Left colon (tissue), 2 donors: ENCODE measurements at regions not wholly inside any gene's neighbourhood (a gene's known extent, or its start where the extent isn't known, plus 50 kb on each side); places are given as distances from the start of the nearest gene placed in this dataset.
"Not testable (repeated sequence)": the region's sequence is repeated elsewhere in the genome, so short reads cannot be mapped to it uniquely, and the experiment has no call there.

Experiments
- ATAC-seq: fragments of 200-7000 bp; cut with Tn5 transposase; one replicate; pipeline ENCODE4 v1.9.1; 2020; ENCODE audit warnings: mild to moderate bottlenecking, moderate library complexity
- DNase-seq, 2 donors: peaks; one replicate each; pipeline ENCODE4 v3.0.0-alpha.2; 2020
- intact Hi-C, 2 donors: fragments of 100-400 bp; cut with DNase I in 1 of 2; cut with micrococcal nuclease in 1 of 2; formaldehyde crosslinking; loops; one replicate each; pipeline versions ENCODE4 v1.11.2 to v1.14.0; 2022; cut with DNase I, micrococcal nuclease
- donor health status: DM: no; HTN: no; CAD: no.
- donor health status: DM: yes; HTN: yes; CAD: no.

DNA sequence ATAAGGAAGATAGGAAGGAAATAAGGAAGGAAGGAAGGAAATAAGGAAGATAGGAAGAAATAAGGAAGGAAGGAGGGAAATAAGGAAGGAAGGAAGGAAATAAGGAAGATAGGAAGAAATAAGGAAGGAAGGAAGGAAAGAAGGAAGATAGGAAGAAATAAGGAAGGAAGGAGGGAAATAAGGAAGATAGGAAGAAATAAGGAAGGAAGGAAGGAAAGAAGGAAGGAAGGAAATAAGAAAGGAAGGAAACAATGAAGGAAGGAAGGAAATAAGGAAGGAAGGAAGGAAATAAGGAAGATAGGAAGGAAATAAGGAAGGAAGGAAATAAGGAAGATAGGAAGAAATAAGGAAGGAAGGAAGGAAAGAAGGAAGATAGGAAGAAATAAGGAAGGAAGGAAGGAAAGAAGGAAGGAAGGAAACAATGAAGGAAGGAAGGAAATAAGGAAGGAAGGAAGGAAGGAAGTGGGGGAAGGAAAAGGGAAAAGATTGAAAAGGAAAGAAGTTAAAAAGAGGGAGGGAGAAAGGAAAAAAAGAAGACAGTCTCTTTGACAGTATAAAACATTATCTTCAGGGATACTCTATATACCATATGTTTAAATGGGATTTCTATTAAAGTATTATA is 227.1 kb downstream of the SP3 start:
- ATAC-seq, DNase-seq, intact Hi-C loops: not testable (repeated sequence)

DNA sequence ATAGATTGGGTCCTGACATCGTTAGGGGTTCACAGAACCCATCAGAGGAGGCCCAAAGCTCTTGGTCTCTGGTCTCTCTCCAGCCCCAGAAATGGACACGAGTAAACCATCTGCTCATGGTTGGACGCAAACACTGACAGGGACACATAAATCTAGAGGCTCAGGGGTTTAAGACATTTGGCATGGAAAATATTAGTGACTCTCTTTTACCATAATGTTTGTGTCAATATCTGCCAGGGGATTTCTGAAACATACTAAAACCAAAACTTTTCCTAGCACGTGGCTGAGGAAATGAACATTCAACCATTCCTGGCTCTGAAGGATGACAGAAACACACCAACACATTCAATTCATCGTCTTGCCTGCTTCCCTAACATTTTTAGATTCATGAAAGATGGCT is 226.2 kb downstream of the SP3 start:
- ATAC-seq (no peak), DNase-seq (no peak)
- intact Hi-C loops: no loop called here

DNA sequence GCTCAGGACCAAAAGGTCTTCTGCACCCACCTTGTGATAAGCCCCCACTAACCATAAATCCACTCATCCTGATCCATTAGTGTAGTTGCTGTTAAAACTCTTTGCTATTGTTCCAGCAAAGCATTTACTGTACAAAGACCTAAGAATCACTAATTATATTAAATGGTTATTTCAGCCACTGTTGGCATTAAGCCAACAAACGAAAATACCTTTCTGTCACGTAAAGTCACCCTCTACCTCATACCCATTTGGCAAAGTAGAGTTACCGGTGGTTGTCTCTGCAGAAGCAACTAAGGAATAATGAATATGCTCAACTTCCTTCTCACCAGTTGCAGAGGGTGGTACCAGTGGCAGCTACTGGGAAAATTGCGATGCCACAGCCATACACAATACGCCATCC is 224.5 kb downstream of the SP3 start:
- DNase-seq (no peak), ATAC-seq (no peak)
- intact Hi-C loops: no loop called here

DNA sequence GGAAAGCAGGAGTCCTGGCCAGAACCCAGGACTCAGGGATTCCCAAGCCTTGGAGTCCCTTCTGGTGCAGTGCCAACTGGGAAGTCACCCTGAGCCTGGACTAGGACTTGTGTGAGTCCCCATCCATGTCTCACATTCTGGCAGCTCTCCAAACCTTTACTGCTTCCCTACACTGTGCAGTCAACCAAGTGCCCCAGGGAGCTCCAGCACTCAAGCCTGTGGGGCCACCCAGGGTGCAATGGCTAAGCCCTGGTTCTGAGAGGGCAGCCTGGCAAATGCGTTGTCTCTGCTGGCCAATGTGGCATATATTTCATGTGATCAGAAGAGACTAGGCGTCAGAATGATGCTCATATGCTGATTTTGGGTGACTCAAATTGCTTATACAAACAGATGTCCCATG is 223.4 kb downstream of the SP3 start:
- DNase-seq: no peak
- no peak for ATAC-seq
- intact Hi-C loops: no loop called here

DNA sequence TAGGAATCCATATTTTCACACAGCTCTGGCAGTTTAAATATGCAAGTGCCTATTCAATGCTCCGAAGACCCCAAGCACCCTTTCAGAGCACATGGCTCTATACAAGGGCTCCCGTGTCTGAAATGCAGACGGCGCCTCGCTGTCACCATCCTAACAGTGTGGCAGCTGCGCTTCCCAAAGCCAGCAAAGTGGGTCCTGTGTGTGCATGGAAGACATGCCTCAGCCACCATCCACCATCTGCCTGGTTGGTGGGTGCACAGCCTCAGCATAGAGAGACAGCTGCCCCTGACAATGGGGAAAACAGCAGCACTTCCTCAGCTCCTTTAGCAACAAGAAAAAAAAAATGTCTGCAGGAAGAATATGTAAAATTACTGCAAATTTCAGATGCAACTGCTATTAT is 218.1 kb downstream of the SP3 start:
- ATAC-seq (no peak), DNase-seq (no peak)
- intact Hi-C loops: no loop called here

DNA sequence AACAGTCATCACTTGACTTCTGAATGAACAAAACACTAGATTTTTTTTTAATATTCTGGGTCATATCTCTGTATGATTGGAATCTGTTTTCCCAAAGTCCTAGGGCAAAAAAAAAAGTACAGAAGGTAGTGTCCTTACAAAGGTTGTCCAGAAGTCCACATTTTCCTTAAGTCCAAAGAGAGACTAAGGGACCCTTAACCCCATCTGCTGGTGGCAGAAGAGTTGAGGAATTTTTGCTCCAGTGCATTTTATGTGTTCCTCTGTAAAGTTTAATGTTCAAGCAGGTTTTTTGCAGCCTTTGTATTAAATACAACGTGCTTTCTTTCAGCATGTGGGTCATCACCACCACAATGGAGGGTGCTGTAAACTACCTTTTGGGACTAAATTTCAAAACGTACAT is 215.9 kb downstream of the SP3 start:
- intact Hi-C loops: no loop called here
- ATAC-seq (no peak), DNase-seq (no peak)

DNA sequence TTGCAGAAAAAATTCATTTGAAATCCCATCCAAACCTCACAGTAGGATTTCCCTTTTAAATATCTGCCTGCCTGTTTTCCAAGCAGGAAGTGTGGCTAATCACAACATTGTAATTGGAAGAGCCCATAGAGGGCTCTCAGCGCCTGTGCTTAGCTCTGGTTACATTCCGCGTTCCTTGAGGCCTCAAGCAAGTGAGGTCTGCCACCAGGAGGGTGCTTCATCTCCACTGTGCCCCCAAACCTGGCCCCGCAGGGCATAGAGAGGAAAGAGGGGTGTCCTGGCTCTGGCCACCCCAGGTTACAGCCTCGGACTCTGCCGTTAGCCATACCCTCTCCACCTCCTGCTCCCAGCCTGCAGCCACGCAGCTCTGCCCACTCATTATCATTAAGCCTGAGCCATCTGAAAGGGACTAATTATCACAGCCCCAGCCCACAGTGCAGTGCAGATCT is 214.8 kb downstream of the SP3 start:
- DNase-seq: no peak
- ATAC-seq: no peak
- intact Hi-C loops: no loop called here

DNA sequence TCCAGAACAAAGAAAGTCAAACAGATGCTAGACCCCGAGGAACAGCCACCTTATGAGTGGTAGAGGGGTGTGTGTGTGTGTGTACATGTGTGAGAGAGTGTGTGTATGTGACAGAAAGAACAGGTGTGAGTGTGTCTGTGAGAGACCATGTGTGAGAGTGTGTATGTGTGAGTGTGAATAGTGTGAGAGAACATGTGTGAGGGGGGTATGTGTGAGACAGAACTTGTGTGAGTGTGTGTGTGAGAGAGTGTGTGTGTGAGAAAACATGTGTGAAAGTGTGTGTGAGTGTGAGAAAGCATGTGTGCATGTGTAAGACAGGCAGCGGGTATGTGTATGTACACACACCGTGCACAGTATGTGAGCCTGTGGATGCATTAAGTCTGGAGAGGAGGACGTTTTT is 214.3 kb downstream of the SP3 start:
- intact Hi-C loops: no loop called here
- ATAC-seq: no peak

DNA sequence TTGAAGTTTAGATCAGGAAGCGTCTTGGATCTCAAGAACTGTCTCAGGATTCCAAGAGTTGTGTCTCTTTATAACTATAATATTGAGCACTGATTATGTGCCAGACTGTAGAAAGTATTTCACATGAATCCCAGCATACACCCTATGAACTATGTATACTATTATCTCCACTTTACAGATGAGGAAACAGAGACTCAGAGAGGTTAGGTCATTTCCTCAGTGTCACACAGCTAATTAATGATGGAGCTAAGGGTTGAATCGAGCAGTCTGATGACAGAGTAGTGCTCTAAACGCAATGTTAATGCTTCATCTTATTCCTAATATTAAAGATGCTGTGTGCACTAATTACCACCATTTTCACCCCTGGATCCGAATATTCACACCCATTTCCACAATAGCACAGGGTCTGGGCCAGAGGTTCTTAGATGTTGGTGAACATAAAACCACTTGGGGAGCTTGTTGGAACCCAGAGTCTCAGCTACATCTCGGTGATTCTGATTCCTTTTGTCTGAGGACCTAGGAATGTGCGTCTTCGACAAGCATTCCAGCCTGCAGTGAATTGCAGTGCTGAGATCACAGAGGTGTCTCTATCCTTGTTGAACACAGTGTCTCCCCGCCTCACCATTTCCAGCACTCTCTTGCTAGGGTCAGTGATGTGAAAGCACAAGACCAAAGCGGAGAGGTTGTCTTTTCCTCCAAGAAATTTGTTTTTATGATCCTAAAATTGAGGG is 213.8 kb downstream of the SP3 start:
- ATAC-seq (no peak), DNase-seq (no peak)
- intact Hi-C loops: no loop called here

More for the DNA sequence above, 214.3 kb downstream of the SP3 start:
- no peak for DNase-seq

DNA sequence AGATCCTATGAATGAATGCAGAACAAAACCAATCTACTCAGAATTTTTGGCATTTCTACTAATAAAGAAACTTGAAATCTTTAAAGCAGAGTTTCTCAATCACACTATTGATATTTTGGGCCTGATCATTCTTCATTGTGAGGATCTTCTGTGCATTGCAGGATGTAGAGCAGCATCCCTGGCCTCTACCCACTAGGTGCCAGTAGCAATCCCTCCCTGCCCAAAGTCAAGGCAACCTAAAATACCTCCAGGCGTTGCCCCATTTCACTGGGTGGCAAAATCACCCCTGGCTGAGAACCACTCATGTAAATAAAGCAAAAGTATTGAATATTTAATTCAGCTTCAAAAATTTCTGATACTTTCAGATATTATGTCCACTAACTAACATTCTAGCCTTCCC is 213.0 kb downstream of the SP3 start:
- DNase-seq (no peak), ATAC-seq (no peak)
- intact Hi-C loops: no loop called here

DNA sequence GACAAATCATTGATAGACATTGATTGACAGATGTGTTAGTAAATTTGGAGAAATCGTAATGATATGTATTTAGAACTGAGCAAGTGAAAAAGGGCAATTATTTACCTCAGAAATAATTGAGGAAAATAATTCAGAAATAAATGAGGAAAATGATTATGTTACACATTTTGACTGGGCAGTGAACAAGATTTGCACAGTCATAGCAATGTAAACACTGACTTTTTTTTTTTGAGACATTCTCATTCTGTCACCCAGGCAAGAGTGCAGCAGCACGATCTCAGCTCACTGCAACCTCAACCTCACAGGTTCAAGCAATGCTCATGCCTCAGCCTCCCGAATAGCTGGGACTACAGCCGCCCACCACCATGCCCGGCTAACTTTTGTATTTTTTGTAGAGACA is 211.7 kb downstream of the SP3 start:
- intact Hi-C loops: no loop called here
- ATAC-seq (no peak), DNase-seq (no peak)

DNA sequence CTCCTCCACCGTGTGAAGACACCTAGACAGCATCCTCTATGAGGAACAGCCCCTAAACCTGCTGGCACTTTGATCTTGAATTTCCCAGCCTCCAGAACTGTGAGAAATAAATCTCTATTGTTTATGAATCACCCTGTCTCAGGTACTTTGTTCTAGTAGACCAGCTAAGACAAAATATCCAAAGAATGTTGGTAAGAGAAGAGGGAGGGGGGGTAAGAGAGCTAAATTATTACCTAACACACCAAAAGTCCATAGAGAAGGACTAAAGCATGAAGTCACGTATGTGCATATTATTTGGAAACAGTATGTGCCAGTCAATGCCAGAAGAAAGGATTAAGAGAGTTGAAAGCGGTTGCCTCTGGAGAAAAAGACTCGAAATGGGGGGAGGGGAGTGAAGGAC is 211.0 kb downstream of the SP3 start:
- ATAC-seq (no peak), DNase-seq (no peak)
- intact Hi-C loops: no loop called here

DNA sequence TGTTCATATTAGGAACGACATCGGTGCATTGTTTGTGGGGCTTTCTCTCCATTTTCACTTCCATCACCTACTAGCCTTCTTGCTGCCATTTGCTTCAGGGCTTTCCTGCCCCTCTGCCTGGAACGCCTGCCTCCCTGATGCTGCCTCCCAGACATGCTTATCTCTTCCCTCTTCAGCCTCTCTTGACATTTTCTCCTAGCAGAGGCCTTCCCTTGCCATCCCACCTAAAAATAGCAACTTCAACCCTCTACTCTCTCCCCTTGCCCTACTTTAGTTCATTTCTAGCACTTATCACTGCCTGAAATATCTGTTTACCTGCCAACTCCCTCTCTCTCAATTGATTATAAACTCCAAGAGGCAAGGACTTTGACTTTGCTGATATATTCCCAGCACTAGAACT is 210.3 kb downstream of the SP3 start:
- ATAC-seq: no peak
- intact Hi-C loops: no loop called here

DNA sequence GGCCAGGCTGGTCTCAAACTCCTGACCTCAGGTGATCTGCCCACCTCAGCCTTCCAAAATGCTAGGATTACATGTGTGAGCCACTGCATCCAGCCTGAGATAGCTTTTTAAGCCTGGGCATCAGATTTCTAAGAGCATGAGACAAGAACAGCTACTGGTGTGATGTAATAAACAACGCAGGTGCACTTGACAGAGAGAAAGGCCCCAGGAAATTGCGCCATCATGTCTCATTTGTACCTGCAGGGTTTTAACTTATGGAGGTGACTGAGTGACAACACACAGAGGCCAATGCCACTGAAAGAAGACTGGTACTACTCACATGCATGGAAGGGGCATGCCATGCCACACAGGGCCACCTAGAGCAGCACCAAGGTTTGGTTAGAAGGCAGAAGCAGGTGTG is 209.4 kb downstream of the SP3 start:
- DNase-seq: no peak
- ATAC-seq: no peak
- intact Hi-C loops: no loop called here

More for the DNA sequence above, 210.3 kb downstream of the SP3 start:
- no peak for DNase-seq

DNA sequence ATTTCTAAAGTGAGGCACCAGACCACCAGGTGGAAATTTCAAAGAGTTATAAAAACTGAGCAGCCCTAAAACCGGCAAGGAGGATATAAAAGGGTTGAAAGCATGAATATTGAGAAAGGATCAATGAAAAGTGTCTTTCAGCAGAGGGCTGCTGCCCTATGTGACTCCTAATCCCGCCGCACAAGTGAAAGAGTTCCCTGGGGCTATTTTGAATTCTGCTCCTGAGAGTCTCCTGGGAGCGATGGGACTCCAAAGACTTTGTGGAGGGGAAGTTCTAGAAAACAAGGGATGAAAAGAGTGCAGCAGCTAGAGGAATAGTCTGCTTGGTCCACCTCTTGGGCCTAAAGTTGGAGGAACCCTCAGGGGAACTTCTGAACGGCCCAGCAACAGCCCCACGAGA is 205.2 kb downstream of the SP3 start:
- intact Hi-C loops: no loop called here
- DNase-seq: no peak
- no peak for ATAC-seq

DNA sequence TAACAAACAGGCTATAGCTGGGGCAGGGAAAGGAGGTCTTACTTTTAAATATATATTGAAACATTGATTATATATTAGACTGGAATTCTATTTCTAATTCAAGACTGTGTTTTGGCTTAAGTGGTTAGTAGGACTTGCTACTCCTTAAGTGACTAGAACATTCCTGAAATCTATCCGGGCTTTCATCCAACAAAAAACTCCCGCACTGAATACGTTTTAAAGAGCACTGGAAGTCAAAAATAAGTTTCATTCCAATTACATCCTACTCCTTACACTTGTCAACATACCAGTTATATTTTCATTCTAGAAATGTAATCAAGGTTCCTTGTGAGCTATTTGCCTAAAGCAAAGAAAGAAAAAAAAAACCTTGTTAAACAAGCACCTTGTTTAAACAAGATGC is 204.6 kb downstream of the SP3 start:
- ATAC-seq (no peak), DNase-seq (no peak)
- intact Hi-C loops: no loop called here

DNA sequence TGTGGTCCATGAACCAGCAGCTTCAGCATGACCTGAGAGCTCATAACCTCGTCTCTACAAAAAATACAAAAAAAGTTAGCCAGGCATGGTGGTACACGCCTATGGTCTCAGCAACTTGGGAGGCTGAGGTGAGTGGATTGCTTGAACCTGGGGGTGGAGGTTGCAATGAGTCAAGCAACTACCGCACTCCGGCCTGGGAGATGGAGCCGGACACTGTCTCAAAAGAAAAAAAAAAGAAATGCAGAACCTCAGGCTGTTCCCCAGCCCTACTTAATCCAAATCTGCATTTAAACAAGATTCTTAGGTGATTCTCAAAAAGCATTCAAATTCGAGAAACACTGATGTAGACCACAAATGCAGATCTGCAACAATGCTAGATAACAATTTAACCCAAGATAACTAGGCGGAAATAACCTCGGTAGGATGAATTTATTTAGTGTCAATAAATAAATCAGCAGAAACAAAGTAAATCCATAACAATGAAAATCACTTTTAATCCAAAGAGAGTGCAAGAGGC is 203.5 kb downstream of the SP3 start:
- intact Hi-C loops: no loop called here
- ATAC-seq (no peak), DNase-seq (no peak)

DNA sequence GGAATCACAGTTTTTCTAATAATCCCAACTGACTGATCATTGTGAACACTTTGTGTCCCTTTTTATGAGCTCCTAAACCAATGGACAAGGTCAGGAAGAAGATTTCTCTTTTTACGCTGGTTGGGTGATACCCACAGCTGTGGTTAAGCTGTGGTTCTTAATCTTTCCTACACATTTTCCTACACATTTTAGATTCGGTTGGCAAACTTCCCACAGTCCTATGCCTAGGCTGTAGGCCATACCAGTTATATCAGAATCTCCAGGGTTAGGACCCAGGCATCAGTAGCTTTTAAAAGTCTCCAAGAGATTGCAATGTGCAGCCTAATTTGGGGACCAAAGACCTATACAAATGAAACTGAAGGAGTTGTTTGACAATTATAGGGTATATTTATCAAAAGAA is 203.0 kb downstream of the SP3 start:
- ATAC-seq: no peak
- DNase-seq: no peak
- intact Hi-C loops: no loop called here

DNA sequence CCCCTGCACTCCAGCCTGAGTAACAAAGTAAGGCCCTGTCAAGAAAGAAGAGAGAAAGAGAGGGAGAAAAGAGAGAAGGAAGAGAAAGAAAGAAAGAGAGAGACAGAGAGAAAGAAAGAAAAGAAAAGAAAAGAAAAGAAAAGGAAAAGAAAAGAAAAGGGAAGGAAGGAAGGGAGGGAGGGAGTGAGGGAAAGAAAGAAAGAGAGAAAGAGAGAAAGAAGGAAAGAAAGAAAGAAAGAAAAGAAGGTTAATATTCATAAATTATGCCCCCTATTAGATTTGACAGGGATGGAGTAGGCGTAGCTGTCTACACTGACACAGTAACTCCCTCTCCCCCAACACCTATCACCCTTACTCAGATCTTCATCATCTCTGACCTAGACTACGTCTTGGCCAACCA is 202.3 kb downstream of the SP3 start:
- ATAC-seq: no peak
- no peak for DNase-seq

DNA sequence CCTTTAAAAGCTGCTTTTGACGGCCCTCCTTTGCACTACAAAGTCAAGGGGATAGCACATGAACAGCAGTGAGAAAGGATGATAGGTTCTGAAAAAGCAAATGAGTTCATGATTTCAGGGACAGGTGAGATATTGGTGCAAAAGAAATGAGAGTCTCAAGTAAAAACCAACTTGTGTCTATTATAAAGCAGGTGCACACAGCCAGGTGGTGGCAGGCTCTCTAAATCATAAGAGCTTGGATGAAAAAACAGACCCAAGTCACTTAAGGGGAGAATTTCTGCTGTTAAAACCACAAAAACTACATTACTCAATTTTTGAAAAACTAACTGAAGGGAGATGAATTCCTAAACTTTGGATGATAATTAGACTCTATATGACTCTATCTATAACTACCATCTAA is 201.5 kb downstream of the SP3 start:
- no peak for ATAC-seq
- no peak for DNase-seq
- intact Hi-C loops: no loop called here

More for the DNA sequence above, 202.3 kb downstream of the SP3 start:
- intact Hi-C loops: no loop called here

DNA sequence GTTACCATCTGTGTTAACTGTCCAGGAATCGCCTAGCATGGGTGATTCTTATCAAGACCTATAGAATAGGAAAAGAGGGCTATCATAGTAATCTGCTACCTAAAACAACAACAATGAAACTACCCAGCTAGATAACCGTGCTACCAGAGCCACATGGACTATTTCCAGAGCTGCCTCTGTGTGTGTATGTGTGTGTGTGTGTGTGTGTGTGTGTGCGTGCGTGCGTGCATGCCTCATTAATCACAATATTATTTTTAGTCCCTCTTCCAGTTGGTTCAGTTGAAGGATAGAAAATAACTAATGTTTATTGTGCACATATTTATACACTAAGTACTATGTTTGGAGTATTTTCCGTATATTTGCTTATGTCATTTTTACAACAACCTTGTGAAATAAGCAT is 201.1 kb downstream of the SP3 start:
- DNase-seq (no peak), ATAC-seq (no peak)
- intact Hi-C loops: no loop called here
